AG10803 (cell line): ENCODE measurements at regions not wholly inside any gene's neighbourhood (a gene's known extent, or its start where the extent isn't known, plus 50 kb on each side); places are given as distances from the start of the nearest gene placed in this dataset.

ENCODE experiments used
- DNase-seq: peaks from one replicate; pipeline ENCODE4 v3.0.0; 2010; ENCODE audit warnings: low read depth
- H3K4me3 ChIP-seq: 2 replicates; pipeline ENCODE4 v1.5.1; 2011; ENCODE audit warnings: mild to moderate bottlenecking, low read length, control low read depth
- CTCF ChIP-seq: conservative IDR thresholded peaks from 2 replicates; pipeline ENCODE4 v1.5.1; 2011; ENCODE audit warnings: mild to moderate bottlenecking, low read length, control low read depth, inconsistent platforms

DNA sequence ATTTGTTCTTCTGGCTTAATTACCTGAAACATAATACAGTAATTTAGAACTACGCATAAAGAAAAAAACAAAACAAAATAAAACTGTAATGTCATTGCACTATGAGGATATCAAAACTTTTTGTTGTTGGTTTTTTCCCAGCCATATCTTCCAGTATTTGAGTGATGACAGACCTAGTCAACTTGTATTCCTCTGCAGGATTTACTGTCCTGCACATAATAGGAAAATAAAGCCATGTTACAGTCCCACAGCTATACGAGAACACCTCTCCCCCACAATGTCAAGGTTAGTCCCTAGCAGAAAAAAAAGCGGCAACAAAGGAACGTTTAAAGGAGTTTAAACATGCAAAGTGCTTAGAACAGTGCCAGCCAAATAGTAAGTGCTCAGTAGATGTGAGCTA is 55.3 kb upstream of the PRDX6 start:
- TF ChIP-seq CTCF, result no peak
- no peak for DNase-seq
- no peak overlapping the region for H3K4me3 ChIP-seq

- H3K4me3 ChIP-seq, result no peak overlapping the region
- no peak for TF ChIP-seq CTCF
- no peak for DNase-seq
Measured at GRCh38 chr1:173422456-173422976, 54.6 kb upstream of the PRDX6 start.

DNA sequence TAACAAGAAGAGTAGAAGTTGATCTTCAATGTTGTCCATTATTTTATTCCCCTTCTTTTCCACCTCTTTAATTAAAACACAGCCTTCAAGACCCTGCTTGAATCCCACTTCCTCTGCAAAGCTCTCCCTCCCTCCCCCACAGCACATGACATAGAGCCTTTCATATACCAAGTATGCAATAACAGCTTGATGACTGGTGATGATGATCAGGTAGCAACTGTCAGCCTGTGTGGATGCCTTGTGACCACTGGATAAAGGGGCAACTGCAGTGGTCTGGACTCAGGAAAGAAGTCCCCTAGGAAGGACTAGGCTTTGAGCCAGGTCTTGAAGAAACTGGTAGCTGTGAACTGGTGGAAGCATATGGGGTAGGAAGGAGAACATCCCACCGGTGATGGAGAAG is 53.8 kb upstream of the PRDX6 start:
- no peak overlapping the region for H3K4me3 ChIP-seq
- TF ChIP-seq CTCF, result no peak
- no peak for DNase-seq

GRCh38 chr1:173424143-173424542 is 53.0 kb upstream of the PRDX6 start:
- TF ChIP-seq CTCF, result no peak
- DNase-seq, result no peak
- no peak overlapping the region for H3K4me3 ChIP-seq

DNA sequence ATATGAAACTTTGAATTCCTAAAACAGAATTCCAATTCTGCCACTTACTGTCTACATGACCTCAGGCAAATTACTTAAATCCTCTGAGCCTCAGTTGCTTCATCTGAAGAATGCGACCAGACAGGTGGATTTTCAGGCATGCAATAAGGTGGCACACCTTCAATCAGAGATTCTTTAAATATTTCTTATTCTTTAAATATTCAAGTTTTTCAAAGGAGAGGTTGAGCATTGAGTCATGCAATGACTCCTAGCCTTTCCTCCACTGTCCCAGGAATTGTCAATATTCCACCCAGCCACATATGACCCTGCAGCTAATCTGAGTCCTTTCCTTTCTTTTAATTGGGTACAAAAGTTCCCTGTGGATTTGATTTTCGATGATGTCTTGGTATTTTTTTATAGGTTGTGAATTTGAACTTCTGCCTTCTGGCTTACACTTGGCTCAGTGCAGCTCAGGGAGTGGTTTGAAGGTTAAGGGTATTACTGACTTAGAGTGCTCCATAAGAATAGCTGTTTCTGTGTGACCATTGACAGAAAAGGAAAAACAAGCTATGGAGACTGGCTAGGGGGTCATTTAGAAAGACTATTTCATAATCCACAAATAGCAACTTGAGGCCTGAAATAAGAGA is 52.2 kb upstream of the PRDX6 start:
- H3K4me3 ChIP-seq, result no peak overlapping the region
- DNase-seq, result no peak
- no peak for TF ChIP-seq CTCF

DNA sequence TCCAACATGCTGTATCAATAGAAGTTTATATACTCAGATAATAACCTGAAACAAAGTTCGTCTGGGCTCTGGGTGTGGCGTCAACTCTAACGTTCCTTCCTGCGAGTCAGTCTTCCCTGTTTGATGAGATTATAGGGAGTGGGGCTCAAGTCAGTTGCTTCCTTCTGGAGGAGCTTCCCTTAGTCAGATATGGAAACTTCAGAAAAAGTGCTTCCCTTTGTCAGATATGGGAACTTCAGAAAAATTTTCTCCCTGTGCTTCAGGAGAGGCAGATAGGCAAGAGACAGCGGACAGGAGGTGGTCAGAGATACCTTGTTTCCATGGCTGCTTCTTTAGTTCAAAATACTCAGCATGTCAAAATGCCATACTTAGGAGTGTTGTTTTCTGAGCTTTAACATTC is 51.1 kb upstream of the PRDX6 start:
- DNase-seq, result no peak
- H3K4me3 ChIP-seq, result no peak overlapping the region
- no peak for TF ChIP-seq CTCF
